ENCODE measurements at regions not wholly inside any gene's neighbourhood (a gene's known extent, or its start where the extent isn't known, plus 50 kb on each side); places are given as distances from the start of the nearest gene placed in this dataset.

DNA sequence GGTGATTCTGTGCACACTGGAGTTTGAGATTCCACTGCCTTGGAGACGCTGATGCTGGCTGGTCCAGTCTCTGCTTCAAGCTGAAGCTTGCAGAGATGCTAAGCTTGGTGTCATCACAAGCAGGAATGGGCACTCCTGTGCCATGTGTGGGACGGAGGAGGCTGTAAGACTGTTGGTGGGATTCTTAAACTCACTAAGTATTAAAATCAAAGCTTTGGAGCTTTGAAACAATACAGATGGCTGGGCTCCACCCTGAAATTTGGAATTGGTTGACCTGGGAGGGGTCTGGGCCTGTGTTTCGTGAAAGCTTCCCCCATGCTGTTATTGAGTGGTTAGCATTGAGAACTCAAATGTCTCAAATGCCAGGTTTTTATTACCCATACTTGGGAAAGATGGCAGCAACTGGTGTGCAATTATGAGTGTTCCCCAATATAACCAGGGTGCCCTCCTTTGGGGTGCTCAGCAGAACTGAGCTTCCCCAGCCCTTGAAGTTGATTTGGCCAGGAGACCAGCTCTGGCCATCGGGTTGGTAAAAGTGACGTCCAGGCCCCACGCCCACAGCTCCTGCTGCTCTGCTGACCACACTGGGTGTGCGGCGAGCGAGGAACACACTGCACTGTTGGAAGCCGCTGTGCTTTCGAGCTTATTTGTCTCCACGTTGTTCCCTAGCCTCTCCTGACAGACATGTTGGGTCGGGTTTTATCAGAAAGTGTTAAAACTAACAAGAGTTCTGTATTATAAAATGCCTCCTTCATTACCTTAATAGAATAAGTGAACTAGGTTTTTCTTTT, 377.7 kb downstream of the GLRX3 start:
- Histone ChIP-seq H3K4me2 (ENCODE audit: control insufficient read depth, extremely low read depth, insufficient read depth, low read depth, low read length) (no peak overlapping the region), H3K4me1 (ENCODE audit: control insufficient read depth, extremely low read depth, insufficient read depth, low read length) (no peaks in the 10 kb centered on the region), H3K9me3 (ENCODE audit: control insufficient read depth, low read depth, low read length) (peaks cover 13% of the 10 kb centered on the region), H2AFZ (ENCODE audit: control insufficient read depth, low read length) (no peak overlapping the region), H4K20me1 (ENCODE audit: control insufficient read depth, extremely low read depth, insufficient read depth, low read length) (no peaks in the 10 kb centered on the region), H3K36me3 (ENCODE audit: control insufficient read depth in 2 of 2, extremely low read depth in 1 of 2, insufficient read depth in 2 of 2, low read length in 2 of 2) (no peaks in the 10 kb centered on the region), H3K79me2 (ENCODE audit: control insufficient read depth, insufficient read depth, low read length) (no peaks in the 10 kb centered on the region), H3K9ac (ENCODE audit: control insufficient read depth, extremely low read depth, insufficient read depth, low read length) (no peak overlapping the region), H3K27ac (ENCODE audit: control insufficient read depth, insufficient read depth, low read length) (no peak overlapping the region), H3K27me3 (ENCODE audit: control insufficient read depth, extremely low read depth, insufficient read depth, low read length) (no peaks in the 10 kb centered on the region), H3K4me3 (ENCODE audit: control insufficient read depth in 2 of 3, extremely low read depth in 1 of 3, insufficient read depth in 2 of 3, low read depth in 1 of 3, low read length in 3 of 3) (no peak overlapping the region), H3K9me1 (ENCODE audit: control insufficient read depth, extremely low read depth, insufficient read depth, low read length) (no peaks in the 10 kb centered on the region)
- FAIRE-seq (no peak), DNase-seq (ENCODE audit: low read depth, low spot score) (no peak)
- TF ChIP-seq CTCF (optimal IDR thresholded peaks at IDR 0.05 in 1 of 3, IDR thresholded peaks at IDR 0.05 in 1 of 3, conservative IDR thresholded peaks at IDR 0.05 in 1 of 3; ENCODE audit: extremely low read depth in 1 of 3, insufficient read depth in 2 of 3, low read length in 3 of 3) (no peak), EZH2 (IDR thresholded peaks at IDR 0.05; ENCODE audit: low read length) (no peak)
- dilution Hi-C loops (cut with MboI; ENCODE audit: extremely low pct_ligation_motif_present, low sequenced_read_pairs), result no loop called here

DNA sequence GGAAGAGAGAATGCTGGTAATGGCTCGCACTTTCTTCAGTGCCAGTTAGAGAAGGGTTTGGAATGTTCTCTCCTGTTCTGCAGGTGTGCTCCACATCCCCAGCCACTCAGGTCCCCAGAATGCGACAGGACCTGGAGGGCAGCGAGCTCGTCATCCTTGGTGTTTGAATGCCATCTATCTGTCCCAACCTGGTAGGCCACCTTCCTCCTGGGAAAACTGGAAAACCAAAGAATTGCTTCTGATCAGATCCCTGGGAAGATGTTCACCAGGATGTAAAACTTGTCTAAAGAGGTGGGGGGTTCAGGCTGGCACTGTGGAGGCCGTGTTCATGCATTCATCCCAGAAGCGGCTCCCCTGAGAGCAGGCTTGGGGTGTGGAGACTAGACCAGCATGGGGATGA, 379.5 kb downstream of the GLRX3 start:
- Histone ChIP-seq H3K4me2 (ENCODE audit: control insufficient read depth, extremely low read depth, insufficient read depth, low read depth, low read length) (no peak overlapping the region), H3K79me2 (ENCODE audit: control insufficient read depth, insufficient read depth, low read length) (no peaks in the 10 kb centered on the region), H2AFZ (ENCODE audit: control insufficient read depth, low read length) (no peak overlapping the region), H3K27ac (ENCODE audit: control insufficient read depth, insufficient read depth, low read length) (no peak overlapping the region), H3K36me3 (ENCODE audit: control insufficient read depth in 2 of 2, extremely low read depth in 1 of 2, insufficient read depth in 2 of 2, low read length in 2 of 2) (no peaks in the 10 kb centered on the region), H3K27me3 (ENCODE audit: control insufficient read depth, extremely low read depth, insufficient read depth, low read length) (no peaks in the 10 kb centered on the region), H3K4me1 (ENCODE audit: control insufficient read depth, extremely low read depth, insufficient read depth, low read length) (no peaks in the 10 kb centered on the region), H4K20me1 (ENCODE audit: control insufficient read depth, extremely low read depth, insufficient read depth, low read length) (no peaks in the 10 kb centered on the region), H3K9me1 (ENCODE audit: control insufficient read depth, extremely low read depth, insufficient read depth, low read length) (no peaks in the 10 kb centered on the region), H3K9me3 (ENCODE audit: control insufficient read depth, low read depth, low read length) (peaks cover 10% of the 10 kb centered on the region), H3K9ac (ENCODE audit: control insufficient read depth, extremely low read depth, insufficient read depth, low read length) (no peak overlapping the region), H3K4me3 (ENCODE audit: control insufficient read depth in 2 of 3, extremely low read depth in 1 of 3, insufficient read depth in 2 of 3, low read depth in 1 of 3, low read length in 3 of 3) (no peak overlapping the region)
- TF ChIP-seq EZH2 (IDR thresholded peaks at IDR 0.05; ENCODE audit: low read length) (no peak), CTCF (optimal IDR thresholded peaks at IDR 0.05 in 1 of 3, IDR thresholded peaks at IDR 0.05 in 1 of 3, conservative IDR thresholded peaks at IDR 0.05 in 1 of 3; ENCODE audit: extremely low read depth in 1 of 3, insufficient read depth in 2 of 3, low read length in 3 of 3) (no peak)
- FAIRE-seq (no peak), DNase-seq (ENCODE audit: low read depth, low spot score) (no peak)
- dilution Hi-C loops (cut with MboI; ENCODE audit: extremely low pct_ligation_motif_present, low sequenced_read_pairs), result no loop called here
